ENCODE measurements at regions not wholly inside any gene's neighbourhood (a gene's known extent, or its start where the extent isn't known, plus 50 kb on each side); places are given as distances from the start of the nearest gene placed in this dataset.

DNA sequence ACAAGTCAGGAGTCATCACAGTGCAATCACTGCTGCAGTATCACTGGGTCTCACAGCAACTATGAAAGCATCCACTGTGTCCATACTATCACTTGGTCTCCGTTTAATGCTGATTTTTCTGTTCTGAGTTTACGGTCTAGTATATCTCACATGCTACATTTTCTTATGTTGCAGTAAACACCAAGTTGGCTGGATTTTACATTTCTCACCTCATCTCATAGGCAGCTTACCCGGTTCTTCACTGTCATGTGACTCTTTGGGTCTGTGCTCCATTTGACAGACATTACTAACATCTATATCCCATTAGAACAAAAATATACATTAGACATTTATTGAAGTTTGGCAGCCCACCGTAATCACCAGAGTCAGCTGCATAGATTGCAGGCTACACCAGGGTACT is 115.7 kb upstream of the PRMT8 start:
- Histone ChIP-seq H3K27me3 (replicated peaks) (peaks cover under 1% of the 10 kb centered on the region), H3K27ac (no peak overlapping the region), H3K36me3 (replicated peaks) (no peaks in the 10 kb centered on the region), H3K4me3 (ENCODE audit: low read depth, low read length) (no peak overlapping the region)
- in situ Hi-C loops (cut with HindIII; ENCODE audit: low pct_ligation_motif_present, low sequenced_read_pairs): no loop called here
- TF ChIP-seq, protein P1, sequence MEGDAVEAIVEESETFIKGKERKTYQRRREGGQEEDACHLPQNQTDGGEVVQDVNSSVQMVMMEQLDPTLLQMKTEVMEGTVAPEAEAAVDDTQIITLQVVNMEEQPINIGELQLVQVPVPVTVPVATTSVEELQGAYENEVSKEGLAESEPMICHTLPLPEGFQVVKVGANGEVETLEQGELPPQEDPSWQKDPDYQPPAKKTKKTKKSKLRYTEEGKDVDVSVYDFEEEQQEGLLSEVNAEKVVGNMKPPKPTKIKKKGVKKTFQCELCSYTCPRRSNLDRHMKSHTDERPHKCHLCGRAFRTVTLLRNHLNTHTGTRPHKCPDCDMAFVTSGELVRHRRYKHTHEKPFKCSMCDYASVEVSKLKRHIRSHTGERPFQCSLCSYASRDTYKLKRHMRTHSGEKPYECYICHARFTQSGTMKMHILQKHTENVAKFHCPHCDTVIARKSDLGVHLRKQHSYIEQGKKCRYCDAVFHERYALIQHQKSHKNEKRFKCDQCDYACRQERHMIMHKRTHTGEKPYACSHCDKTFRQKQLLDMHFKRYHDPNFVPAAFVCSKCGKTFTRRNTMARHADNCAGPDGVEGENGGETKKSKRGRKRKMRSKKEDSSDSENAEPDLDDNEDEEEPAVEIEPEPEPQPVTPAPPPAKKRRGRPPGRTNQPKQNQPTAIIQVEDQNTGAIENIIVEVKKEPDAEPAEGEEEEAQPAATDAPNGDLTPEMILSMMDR (IDR thresholded peaks at IDR 0.05; ENCODE audit: low read depth, low read length, missing control alignments): no peak
- DNase-seq: no peak

DNA sequence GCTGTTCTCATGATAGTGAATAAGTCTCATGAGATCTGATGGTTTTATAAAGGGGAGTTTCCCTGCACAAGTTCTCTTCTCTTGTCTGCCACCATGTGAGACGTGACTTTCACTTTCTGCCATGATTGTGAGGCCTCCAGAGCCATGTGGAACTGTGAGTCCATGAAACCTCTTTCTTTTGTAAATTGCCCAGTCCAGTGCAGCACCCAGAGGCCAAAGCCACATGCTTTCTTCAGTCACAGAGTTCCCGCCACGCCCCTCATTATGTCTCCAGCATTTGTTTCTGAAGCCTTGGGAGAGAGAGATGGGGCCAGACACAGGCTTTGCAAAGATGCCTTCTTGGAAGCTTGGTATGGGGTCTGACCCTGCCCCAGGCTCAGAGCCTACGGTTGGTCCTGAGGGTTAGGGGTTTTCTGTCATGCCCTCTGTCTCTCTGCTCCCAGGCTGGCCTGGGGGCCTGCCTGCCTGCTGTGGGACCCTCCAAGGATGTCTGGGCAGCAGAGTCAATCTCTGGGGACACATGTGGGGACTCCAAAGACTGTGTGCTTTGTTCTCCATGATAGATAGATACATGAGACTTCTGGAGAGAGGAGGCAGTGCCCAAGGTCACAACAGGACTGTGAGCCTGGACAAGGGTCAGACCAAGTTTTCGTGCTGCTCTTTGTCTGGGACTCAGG is 114.1 kb upstream of the PRMT8 start:
- TF ChIP-seq, protein P1 (IDR thresholded peaks at IDR 0.05; ENCODE audit: low read depth, low read length, missing control alignments): no peak
- Histone ChIP-seq H3K36me3 (replicated peaks) (no peaks in the 10 kb centered on the region), H3K4me3 (ENCODE audit: low read depth, low read length) (no peak overlapping the region), H3K27me3 (replicated peaks) (no peaks in the 10 kb centered on the region), H3K27ac (no peak overlapping the region)
- in situ Hi-C loops (cut with HindIII; ENCODE audit: low pct_ligation_motif_present, low sequenced_read_pairs): no loop called here
- DNase-seq: no peak

DNA sequence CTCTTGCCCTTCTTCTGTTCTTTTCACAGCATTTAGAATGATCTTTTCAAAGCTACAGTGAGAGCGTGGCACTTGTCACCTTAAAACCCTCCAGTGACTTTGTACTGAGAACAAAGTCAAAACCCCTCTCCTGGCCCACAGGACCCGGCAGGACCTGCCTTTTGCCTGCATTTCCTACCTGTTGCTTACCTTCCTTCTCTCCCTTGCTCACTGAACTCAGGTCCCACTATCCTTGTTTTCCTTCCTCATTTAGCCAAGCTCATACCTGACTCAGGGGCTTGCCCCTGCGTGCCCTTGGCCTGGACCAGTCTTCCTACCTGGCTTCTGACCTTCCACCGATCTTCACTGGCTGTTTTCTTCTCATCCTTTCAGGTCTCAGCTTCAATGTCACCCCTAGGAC is 112.3 kb upstream of the PRMT8 start:
- Histone ChIP-seq H3K36me3 (replicated peaks) (no peaks in the 10 kb centered on the region), H3K27ac (no peak overlapping the region), H3K27me3 (replicated peaks) (no peaks in the 10 kb centered on the region), H3K4me3 (ENCODE audit: low read depth, low read length) (no peak overlapping the region)
- TF ChIP-seq, protein P1 (IDR thresholded peaks at IDR 0.05; ENCODE audit: low read depth, low read length, missing control alignments): no peak
- DNase-seq: no peak
- in situ Hi-C loops (cut with HindIII; ENCODE audit: low pct_ligation_motif_present, low sequenced_read_pairs): no loop called here

DNA sequence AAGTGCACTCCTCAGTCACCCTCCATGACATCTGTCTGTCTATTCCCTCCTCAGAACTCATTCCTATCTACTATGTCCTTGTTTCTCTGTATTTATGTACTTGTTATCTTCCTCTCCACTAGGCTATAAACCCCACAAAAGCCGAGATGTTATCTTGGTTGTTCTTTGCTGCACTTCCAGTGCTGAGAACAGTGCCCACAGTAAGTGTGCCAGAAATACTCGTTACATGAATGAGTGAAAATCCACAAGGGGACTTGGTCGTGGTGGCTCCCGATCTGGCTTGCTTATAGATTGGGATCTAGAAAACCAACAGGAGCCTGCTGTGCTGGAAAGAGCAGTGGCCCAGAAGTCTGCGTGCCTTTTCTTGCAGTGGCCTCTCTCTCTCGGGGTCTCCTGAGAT is 111.9 kb upstream of the PRMT8 start:
- H3K4me3 ChIP-seq (ENCODE audit: low read depth, low read length): no peak overlapping the region
- no peak overlapping the region for H3K27ac ChIP-seq
- TF ChIP-seq, protein P1 (IDR thresholded peaks at IDR 0.05; ENCODE audit: low read depth, low read length, missing control alignments): no peak
- no peak for DNase-seq
- no peaks in the 10 kb centered on the region for H3K27me3 ChIP-seq (replicated peaks)
- no peaks in the 10 kb centered on the region for H3K36me3 ChIP-seq (replicated peaks)
- in situ Hi-C loops (cut with HindIII; ENCODE audit: low pct_ligation_motif_present, low sequenced_read_pairs): no loop called here

DNA sequence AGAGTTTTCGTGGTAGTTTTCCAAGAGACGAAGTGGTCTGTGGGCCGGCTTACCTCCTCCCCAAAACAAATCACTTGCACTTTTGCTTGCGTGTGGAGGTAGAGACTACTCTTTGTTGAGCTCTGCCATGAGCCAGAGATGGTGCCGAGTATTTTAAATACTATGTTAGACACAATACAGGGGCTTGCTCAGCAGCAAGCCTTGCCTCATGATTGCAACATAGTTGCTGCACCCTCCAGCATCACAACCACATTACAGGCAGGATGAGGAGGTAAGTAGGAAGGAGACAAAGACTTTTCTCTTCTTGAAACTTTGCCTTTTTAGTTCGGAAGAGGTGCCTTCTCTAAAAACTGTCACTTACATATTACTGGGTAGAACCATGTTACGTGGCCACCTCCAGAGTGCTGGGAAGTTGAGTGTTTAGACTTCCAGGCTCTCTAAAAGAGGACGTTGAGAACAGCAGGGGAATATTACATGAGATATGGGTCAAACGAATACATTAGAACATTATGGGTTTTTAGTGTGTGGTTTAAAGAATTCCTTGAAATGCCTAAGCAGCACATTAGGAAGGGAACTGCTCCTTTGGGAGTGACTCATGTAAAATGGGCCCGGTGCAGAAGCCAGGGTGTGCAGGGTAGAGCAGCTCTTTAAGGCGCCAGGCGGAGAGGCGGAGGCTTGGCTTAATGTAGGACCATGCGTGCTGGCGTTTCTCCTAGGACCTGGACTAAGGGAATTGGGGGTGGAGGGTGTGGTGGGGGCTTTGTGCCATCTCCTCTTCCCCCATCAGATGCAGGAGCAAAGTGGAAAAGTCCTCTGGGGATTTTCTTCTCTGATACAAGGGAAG is 110.6 kb upstream of the PRMT8 start:
- in situ Hi-C loops (cut with HindIII; ENCODE audit: low pct_ligation_motif_present, low sequenced_read_pairs): no loop called here
- TF ChIP-seq, protein P1 (IDR thresholded peaks at IDR 0.05; ENCODE audit: low read depth, low read length, missing control alignments): no peak
- no peak for DNase-seq
- H3K27ac ChIP-seq: no peak overlapping the region
- no peaks in the 10 kb centered on the region for H3K27me3 ChIP-seq (replicated peaks)
- H3K36me3 ChIP-seq (replicated peaks): no peaks in the 10 kb centered on the region
- H3K4me3 ChIP-seq (ENCODE audit: low read depth, low read length): no peak overlapping the region
